H1 (cell line): ENCODE measurements at regions not wholly inside any gene's neighbourhood (a gene's known extent, or its start where the extent isn't known, plus 50 kb on each side); places are given as distances from the start of the nearest gene placed in this dataset.

Experiments
- CTCF ChIA-PET: fragments of 300-600 bp; sonication (Branson Sonifier 250); formaldehyde crosslinking; loops from one replicate; lab custom pipeline; 2021; ENCODE audit not compliant: partially characterized antibody; lab: Charles Lee
- POLR2A ChIA-PET: fragments of 300-600 bp; sonication (Branson Sonifier 250); formaldehyde crosslinking; loops from one replicate; lab custom pipeline; 2021; ENCODE audit warnings: inconsistent platforms; ENCODE audit not compliant: partially characterized antibody; lab: Charles Lee
- DNase-seq, 2 experiments: peaks; one replicate each; pipeline versions ENCODE4 v3.0.0 to v3.0.0-alpha.2; 2010 to 2022; ENCODE audit warnings: low spot score in 2 of 2, low read depth in 1 of 2, mixed read lengths in 1 of 2
- FAIRE-seq: peaks from 2 replicates; lab custom pipeline; 2011; peaks lifted over from hg19 to GRCh38; lab: Jason Lieb, UNC
- H2AFZ ChIP-seq: 2 replicates; pipeline ENCODE4 v1.8.1; 2012; ENCODE audit warnings: low read length, inconsistent platforms
- H2AK5ac ChIP-seq: 2 replicates; pipeline ENCODE4 v1.6.1; 2013; ENCODE audit warnings: low read depth, low read length
- H2BK120ac ChIP-seq: replicated peaks from 2 replicates; pipeline ENCODE3; 2013; ENCODE audit warnings: low read depth, low read length, inconsistent platforms
- H2BK12ac ChIP-seq: 2 replicates; pipeline ENCODE4 v1.6.1; 2013; ENCODE audit warnings: low read depth, low read length
- H2BK15ac ChIP-seq: 2 replicates; pipeline ENCODE4 v1.6.1; 2013; ENCODE audit warnings: low read length
- H2BK20ac ChIP-seq: 2 replicates; pipeline ENCODE4 v1.6.1; 2013; ENCODE audit warnings: low read length
- H2BK5ac ChIP-seq: 2 replicates; pipeline ENCODE4 v1.6.1; 2013; ENCODE audit warnings: low read depth, low read length
- H3K14ac ChIP-seq: 2 replicates; pipeline ENCODE4 v1.6.1; 2013; ENCODE audit warnings: inconsistent platforms; ENCODE audit not compliant: insufficient read length
- H3K18ac ChIP-seq: 2 replicates; pipeline ENCODE4 v1.6.1; 2013; ENCODE audit warnings: low read length; ENCODE audit errors: extremely low read depth
- H3K23ac ChIP-seq: 2 replicates; pipeline ENCODE4 v1.6.1; 2013; ENCODE audit warnings: inconsistent platforms; ENCODE audit not compliant: insufficient read length
- H3K23me2 ChIP-seq: 2 replicates; pipeline ENCODE4 v1.6.1; 2013; ENCODE audit warnings: low read depth, low read length
- H3K27ac ChIP-seq: 2 replicates; pipeline ENCODE4 v1.6.1; 2011; ENCODE audit warnings: low read depth, low read length, inconsistent platforms
- H3K27me3 ChIP-seq, 4 experiments: replicated peaks in 1 of 4; 1 replicate in 1 of 4; 2 replicates in 3 of 4; pipeline versions ENCODE4 v1.6.1 to v1.8.1; 2011 to 2013; ENCODE audit warnings: low read length in 3 of 4, mild to moderate bottlenecking in 3 of 4, inconsistent platforms in 2 of 4, mixed read lengths in 2 of 4, moderate library complexity in 1 of 4; ENCODE audit not compliant: control insufficient read depth in 3 of 4, insufficient read depth in 3 of 4; ENCODE audit errors: extremely low read depth in 1 of 4
- H3K36me3 ChIP-seq, 4 experiments: 2 replicates each; pipeline versions ENCODE4 v1.6.1 to v1.8.1; 2011 to 2013; ENCODE audit warnings: mild to moderate bottlenecking in 4 of 4, low read length in 3 of 4, moderate library complexity in 2 of 4, control low read depth in 1 of 4, inconsistent platforms in 1 of 4; ENCODE audit not compliant: insufficient read depth in 4 of 4, control insufficient read depth in 2 of 4
- H3K4ac ChIP-seq: replicated peaks from 2 replicates; pipeline ENCODE3; 2013; ENCODE audit warnings: low read length, low read depth, mixed read lengths, inconsistent platforms; ENCODE audit not compliant: insufficient read length
- H3K4me1 ChIP-seq, 4 experiments: replicated peaks in 1 of 4; 1 replicate in 1 of 4; 2 replicates in 3 of 4; pipeline versions ENCODE4 v1.6.1 to v1.8.1; 2011 to 2013; ENCODE audit warnings: low read length in 3 of 4, inconsistent platforms in 2 of 4, mixed read lengths in 1 of 4; ENCODE audit not compliant: insufficient read depth in 4 of 4, control insufficient read depth in 3 of 4
- H3K4me2 ChIP-seq, 2 experiments: 2 replicates each; pipeline versions ENCODE4 v1.6.1 to v1.8.1; 2011 to 2013; ENCODE audit warnings: low read depth in 2 of 2, low read length in 2 of 2, control low read depth in 1 of 2, inconsistent platforms in 1 of 2, mild to moderate bottlenecking in 1 of 2; ENCODE audit not compliant: insufficient read depth in 1 of 2
- H3K4me3 ChIP-seq, 4 experiments: fragments of 200-600, 300-600 bp in 1 of 4; sonication (generic), shearing (Covaris generic), sonication (Bioruptor Twin) in 1 of 4; 2 replicates each; pipeline versions ENCODE4 v1.5.1 to v1.8.1; 2011 to 2016; ENCODE audit warnings: low read length in 4 of 4, low read depth in 3 of 4, control low read depth in 2 of 4, inconsistent platforms in 2 of 4, mild to moderate bottlenecking in 2 of 4, mixed read lengths in 1 of 4, moderate library complexity in 1 of 4; ENCODE audit not compliant: insufficient read depth in 2 of 4; ENCODE audit errors: extremely low read depth in 1 of 4
- H3K56ac ChIP-seq: replicated peaks from 2 replicates; pipeline ENCODE3; 2013; ENCODE audit warnings: low read depth, mild to moderate bottlenecking, mixed read lengths, low read length, inconsistent platforms; ENCODE audit not compliant: insufficient read length
- H3K79me1 ChIP-seq: 2 replicates; pipeline ENCODE4 v1.6.1; 2013; ENCODE audit warnings: low read depth, low read length, control low read depth
- H3K79me2 ChIP-seq, 2 experiments: 2 replicates each; pipeline versions ENCODE4 v1.6.1 to v1.8.1; 2012 to 2013; ENCODE audit warnings: low read length in 2 of 2, mild to moderate bottlenecking in 2 of 2, inconsistent platforms in 1 of 2; ENCODE audit not compliant: insufficient read depth in 2 of 2, control insufficient read depth in 1 of 2
- H3K9ac ChIP-seq, 4 experiments: replicated peaks in 1 of 4; 1 replicate in 1 of 4; 2 replicates in 3 of 4; pipeline versions ENCODE4 v1.6.1 to v1.8.1; 2011 to 2013; ENCODE audit warnings: low read depth in 3 of 4, low read length in 3 of 4, control low read depth in 2 of 4, mild to moderate bottlenecking in 2 of 4, moderate library complexity in 2 of 4, inconsistent platforms in 1 of 4; ENCODE audit errors: extremely low read depth in 1 of 4
- H3K9me3 ChIP-seq, 2 experiments: 2 replicates each; pipeline versions ENCODE4 v1.6.1 to v1.8.1; 2012 to 2013; ENCODE audit warnings: mild to moderate bottlenecking in 2 of 2, moderate library complexity in 2 of 2, control low read depth in 1 of 2, inconsistent platforms in 1 of 2, low read depth in 1 of 2, low read length in 1 of 2, mixed read lengths in 1 of 2; ENCODE audit not compliant: insufficient read depth in 2 of 2
- H4K20me1 ChIP-seq, 2 experiments: replicated peaks in 1 of 2; 2 replicates each; pipeline versions ENCODE3 to v1.8.1; 2011 to 2013; ENCODE audit warnings: inconsistent platforms in 2 of 2, low read length in 2 of 2, mild to moderate bottlenecking in 1 of 2; ENCODE audit not compliant: insufficient read depth in 2 of 2, control insufficient read depth in 1 of 2
- H4K5ac ChIP-seq: 2 replicates; pipeline ENCODE4 v1.6.1; 2013; ENCODE audit warnings: low read length, low read depth, mixed read lengths, inconsistent platforms; ENCODE audit not compliant: insufficient read length
- H4K8ac ChIP-seq: 2 replicates; pipeline ENCODE4 v1.8.0; 2013; ENCODE audit warnings: mild to moderate bottlenecking, moderate library complexity, low read length, inconsistent platforms; ENCODE audit not compliant: insufficient read depth; ENCODE audit errors: extremely low read depth
- H4K91ac ChIP-seq: replicated peaks from 2 replicates; pipeline ENCODE3; 2013; ENCODE audit warnings: low read length, mixed read lengths, inconsistent platforms; ENCODE audit not compliant: insufficient read length
- SIN3A ChIP-seq, 2 experiments: IDR thresholded peaks in 1 of 2; conservative IDR thresholded peaks in 1 of 2; 2 replicates each; pipeline ENCODE4 v1.6.1; 2011 to 2012; ENCODE audit warnings: low read length in 2 of 2, improper control_type of control experiment in 1 of 2, low read depth in 1 of 2, mild to moderate bottlenecking in 1 of 2
- TAF7 ChIP-seq: optimal IDR thresholded peaks from 2 replicates; pipeline ENCODE3; 2011; ENCODE audit warnings: low read depth, mild to moderate bottlenecking, inconsistent platforms, low read length, moderate library complexity, borderline replicate concordance
- WGBS, 2 experiments: shearing (Covaris generic) in 1 of 2; methylation state at CpG; one replicate each; pipeline versions ENCODE4 v1.1.6 to v1.1.7; 2013 to 2015; ENCODE audit warnings: low lambda C conversion rate in 2 of 2, mixed read lengths in 2 of 2, inconsistent platforms in 1 of 2, low coverage in 1 of 2, missing lambda C conversion rate in 1 of 2; ENCODE audit not compliant: insufficient replicate concordance in 2 of 2, insufficient coverage in 1 of 2, insufficient read length in 1 of 2; ENCODE audit errors: extremely low coverage in 1 of 2, missing lambda C conversion rate in 1 of 2; 5-methylcytosine and 5-hydroxymethylcytosine counted together

GRCh38 chr2:51986101-51986500, 954.2 kb upstream of the NRXN1 start:
- no peaks in the 10 kb centered on the region for H3K27me3 ChIP-seq

More at GRCh38 chr2:51986101-51986500, 954.2 kb upstream of the NRXN1 start:
- H2BK15ac ChIP-seq, result no peak overlapping the region
- H4K20me1 ChIP-seq, result no peaks in the 10 kb centered on the region
- H3K23ac ChIP-seq, result no peak overlapping the region
- no peak for TF ChIP-seq SIN3A (conservative IDR thresholded peaks at IDR 0.05 in 1 of 2, IDR thresholded peaks at IDR 0.05 in 1 of 2; ENCODE audit: low read depth in 1 of 2, low read length in 2 of 2)
- no peak for TF ChIP-seq TAF7
- TF ChIP-seq, all 59 proteins: peak for 0
- no peaks in the 10 kb centered on the region for H3K79me2 ChIP-seq
- H3K4ac ChIP-seq, result no peak overlapping the region
- H4K91ac ChIP-seq, result no peak overlapping the region
- H2BK12ac ChIP-seq, result no peak overlapping the region
- DNase-seq (no peak), FAIRE-seq (no peak)
- 0 out of 8 replicates have a peak, but pooled peaks cover 0 to 2% (median 0%) of the 10 kb centered on the region in 4 experiments for H3K36me3 ChIP-seq
- no peak overlapping the region for H3K14ac ChIP-seq
- no peaks in the 10 kb centered on the region for H3K9me3 ChIP-seq
- WGBS, 2 experiments, result 84% methylated on average over 2 of the region's 2 CpGs; no CpG with 5 or more reads in 1 of the 2 experiments
- no peaks in the 10 kb centered on the region for H3K4me1 ChIP-seq
- H3K27ac ChIP-seq, result no peak overlapping the region
- H3K4me3 ChIP-seq, result no peak overlapping the region
- H3K9ac ChIP-seq, result no peak overlapping the region
- no peak overlapping the region for H4K8ac ChIP-seq
- ChIA-PET POLR2A (no interaction called here), CTCF (no interaction called here)
- no peak overlapping the region for H4K5ac ChIP-seq
- H2BK5ac ChIP-seq, result no peak overlapping the region
- H3K23me2 ChIP-seq, result no peaks in the 10 kb centered on the region
- H3K18ac ChIP-seq, result no peak overlapping the region
- H2BK20ac ChIP-seq, result no peak overlapping the region
- H3K79me1 ChIP-seq, result no peaks in the 10 kb centered on the region
- no peak overlapping the region for H2AFZ ChIP-seq
- no peak overlapping the region for H3K4me2 ChIP-seq
- H2AK5ac ChIP-seq, result no peak overlapping the region
- no peak overlapping the region for H3K56ac ChIP-seq
- no peak overlapping the region for H2BK120ac ChIP-seq
